ENCODE measurements at regions not wholly inside any gene's neighbourhood (a gene's known extent, or its start where the extent isn't known, plus 50 kb on each side); places are given as distances from the start of the nearest gene placed in this dataset.
A peak's percentile ranks its signal among the peaks of the same experiment; 100 is the strongest.

DNA sequence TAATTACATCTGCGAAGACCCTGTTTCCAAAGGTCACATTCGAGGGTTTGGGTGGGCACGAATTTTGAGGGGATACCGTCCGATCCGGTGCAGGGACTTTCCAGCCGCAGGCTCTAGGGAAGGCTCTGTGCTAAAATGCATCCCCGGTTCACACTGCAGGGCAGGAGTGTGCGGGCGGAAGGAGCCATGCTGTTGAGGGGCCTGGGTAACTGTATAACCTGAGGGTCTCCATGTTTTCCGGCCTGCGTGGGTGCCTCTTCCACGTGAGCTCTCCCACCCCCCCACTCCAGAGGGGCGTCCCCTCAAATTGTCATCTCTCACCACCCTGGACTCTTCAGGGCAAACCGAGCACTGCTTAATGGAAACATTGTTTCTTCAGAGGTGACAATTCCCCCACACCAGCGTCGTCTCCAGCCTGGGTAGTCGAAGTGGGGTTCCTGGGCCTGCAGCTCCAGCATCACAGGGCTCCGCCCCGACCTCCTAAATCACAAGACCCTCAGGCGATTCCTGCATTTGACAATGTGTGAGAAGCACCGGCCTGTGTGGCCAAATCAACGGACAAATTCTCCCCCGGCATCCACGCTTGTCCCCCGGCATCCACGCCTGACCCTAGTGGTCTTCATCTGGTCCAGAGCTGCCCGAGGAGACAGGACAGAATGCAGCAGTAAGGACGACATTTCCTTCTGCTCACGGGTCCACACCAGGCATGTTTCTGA, 51.2 kb downstream of the FOXL3 start:
- no peak for DNase-seq

DNA sequence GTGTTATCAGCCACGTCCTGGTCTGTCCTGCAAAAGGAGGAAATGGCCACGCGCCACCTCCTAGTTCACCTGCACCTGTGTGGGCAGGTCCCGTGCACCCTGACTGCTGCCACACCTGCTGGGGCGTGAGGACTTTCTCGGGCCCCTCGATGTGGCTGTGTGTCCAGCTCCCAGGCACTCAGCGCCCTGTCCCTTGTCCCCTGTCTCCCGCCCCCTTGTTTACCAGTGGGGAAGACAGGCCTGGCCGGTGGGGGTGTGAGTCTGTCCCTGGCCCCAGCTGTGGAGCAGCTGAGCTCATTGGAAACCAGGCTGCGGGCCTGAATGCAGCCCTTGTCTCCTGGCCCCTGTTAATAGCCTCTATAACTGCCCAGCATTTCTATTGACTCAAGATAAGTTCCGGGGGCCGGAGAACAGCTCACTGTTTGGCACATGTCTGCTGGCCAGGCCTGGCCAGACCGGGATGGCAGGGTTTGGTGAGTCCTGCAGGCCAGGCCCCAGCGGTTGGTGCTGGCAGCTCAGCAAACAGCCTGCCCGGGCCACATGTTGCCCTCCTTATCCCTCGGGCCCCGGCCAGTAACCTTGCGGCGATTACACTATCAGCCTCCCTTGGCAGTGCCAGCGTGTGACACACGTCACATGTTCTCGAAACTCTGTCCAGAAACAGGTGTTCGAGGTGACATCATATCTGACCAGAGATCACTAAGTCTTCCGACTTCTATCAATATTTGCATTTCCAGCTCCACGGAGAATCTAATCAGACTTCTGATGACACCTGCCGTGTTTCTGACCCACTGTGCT, 52.1 kb downstream of the FOXL3 start:
- no peak for DNase-seq

DNA sequence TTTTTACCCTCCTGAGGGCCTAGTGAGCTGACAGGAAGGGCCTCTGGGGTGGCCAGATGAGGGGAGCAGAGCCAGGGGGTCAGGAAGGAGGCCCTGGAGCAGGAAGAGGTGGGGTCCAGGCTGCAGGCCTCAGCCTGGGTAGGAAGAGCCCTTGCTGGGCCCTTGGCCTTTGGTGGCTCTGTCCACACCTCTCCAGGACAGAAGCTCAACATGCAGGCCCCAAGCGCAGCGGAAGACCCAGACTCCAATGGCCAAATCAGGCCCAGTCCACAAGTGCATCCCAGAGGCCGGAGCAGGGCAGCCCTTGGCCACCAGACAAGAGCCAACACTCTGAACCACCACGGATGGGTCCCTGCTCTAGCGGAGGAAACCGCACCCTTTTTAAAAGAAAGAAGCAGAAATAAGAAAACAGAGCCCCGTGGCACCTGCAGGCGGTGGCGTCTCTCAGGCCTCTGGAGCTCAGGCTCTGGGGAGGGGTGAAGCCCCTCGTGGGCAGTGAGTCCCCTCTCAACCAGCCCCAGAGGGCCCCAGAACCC, 52.8 kb downstream of the FOXL3 start:
- DNase-seq: no peak

DNA sequence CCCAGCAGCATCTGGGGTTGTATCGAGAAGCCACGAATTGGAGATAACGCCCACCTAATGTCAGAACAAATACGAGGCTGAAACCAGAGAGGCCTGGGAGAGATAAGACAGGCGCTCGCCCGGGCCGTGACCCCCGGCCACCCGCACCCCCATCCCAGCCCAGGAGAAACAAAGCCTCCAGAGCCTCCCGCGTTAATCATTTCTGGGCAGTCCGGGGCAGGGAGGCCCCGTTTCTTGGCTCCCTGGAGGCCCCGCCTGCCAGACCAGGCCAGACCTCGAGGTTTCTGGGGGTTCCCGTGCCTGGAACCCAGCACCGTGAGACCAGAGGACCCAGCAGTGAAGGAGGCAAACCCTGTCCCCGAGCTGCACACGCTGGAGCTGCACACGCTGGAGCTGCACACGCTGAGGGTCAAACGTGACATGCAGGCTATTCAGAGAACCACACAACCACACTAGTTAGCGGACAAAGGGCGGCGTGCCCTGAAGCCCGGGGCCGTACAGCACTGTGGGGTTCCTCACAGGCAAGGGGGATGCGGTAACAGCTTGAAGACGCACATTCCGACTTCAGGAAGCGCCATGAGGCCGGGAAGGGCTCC, 53.4 kb downstream of the FOXL3 start:
- DNase-seq: no peak

DNA sequence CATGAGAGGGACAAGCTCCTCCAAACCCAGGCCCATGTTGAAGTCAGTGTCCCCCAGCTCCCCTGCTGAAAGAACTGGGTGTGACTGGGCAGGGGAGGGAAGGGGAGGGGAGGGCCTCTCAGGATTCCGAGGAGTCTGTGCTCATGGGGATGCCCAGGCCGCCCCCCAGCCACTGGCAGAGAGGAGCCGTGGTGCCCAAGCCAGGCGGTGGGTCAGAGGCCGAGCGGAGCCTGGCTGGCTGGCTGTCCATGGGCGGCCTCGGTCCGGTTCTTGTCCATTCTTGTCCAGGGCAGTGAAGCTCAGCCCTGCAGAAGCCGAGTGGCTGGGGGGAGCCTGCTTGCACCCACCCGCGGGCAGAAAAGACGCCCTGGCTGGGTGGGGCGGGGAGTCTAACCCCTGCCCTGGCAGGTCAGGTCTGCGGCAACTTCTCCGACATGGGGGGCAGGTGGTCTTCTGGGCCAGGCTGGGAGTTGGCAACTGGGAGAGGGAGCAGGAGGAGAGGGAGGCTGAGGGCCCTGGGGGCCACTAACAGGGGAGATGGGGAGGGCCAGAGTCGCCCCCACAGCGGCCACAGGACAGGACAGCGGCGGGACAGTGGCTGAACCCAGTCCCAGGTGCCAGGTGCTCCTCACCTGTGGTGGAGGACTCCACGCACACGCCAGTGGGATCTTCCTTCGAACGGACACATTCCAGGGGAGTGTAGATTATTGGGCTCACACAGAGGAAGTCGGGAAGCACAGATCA, 54.1 kb downstream of the FOXL3 start:
- DNase-seq: no peak

DNA sequence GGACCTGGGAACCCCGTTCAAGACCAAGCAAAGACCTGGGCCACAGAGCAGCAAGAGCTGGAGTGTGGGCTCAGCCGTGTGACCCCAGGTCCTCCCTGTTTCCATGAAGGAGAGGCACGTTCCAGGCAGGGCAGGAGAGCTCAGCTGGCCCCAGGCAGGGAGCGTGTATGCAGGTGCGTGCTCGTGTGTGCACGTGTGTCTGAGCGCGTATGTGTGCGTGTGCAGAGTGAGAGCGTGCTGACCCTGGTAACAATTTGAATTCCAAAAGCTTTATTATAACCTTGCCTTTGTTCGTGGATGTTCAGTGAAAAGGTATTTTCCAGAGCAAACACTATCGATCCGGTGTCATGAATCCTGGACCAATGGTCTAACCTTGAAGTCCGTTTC, 54.6 kb downstream of the FOXL3 start:
- no peak for DNase-seq

DNA sequence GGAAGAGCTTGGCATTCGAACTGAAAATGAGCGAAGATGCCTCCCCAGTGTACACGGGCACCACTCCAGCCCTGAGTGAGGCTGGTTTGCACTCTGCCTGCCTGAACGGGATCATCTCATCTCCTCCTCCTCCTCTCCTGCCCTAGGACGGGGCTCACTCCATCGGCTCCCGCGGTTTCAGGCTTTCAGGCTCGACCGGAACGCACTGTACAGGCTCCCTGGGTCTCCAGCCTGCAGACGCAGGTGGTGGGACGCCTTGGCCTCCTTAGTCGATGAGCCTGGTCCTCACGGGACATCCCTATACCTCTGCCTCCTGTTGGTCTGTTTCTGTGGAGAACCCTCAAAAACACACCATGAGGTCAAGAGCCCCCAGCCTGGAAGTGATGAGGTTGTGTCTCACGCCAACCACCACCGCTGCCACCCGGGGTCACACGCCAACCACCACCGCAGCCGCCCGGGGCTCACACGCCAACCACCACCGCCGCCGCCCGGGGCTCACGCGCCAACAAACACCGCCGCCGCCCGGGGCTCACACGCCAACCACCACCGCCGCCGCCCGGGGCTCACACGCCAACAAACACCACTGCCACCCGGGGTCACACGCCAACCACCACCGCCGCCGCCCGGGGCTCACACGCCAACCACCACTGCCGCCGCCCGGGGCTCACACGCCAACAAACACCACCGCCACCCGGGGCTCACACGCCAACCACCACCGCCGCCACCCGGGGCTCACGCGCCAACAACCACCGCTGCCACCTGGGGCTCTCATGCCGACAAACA, 56.3 kb downstream of the FOXL3 start:
- DNase-seq: no peak

DNA sequence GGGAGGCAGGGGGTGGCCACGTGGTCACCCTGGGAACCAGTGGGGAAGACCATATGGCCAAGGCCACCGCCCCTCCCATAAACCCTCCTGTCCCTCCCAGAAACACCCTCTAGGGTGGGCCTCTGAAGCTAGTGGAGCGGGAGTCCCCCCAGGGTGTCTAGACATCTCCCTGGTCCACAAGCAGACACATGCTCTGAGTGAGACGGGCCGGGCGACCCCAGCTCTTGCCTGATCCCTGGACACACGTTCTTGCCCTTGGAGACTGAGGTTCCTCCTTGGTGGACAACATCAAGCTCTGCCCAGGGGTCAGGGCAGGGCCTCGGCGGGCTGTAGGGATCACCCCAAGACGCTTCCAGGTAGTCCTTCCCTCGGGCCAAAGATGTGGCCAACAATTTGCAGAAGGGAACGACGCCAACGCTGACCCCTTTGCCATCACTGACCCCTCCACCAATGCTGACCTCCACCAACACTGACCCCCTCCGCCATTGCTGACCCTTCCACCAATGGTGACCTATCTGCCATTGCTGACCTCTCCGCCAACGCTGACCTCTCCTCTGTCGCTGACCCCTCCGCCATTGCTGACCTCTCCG, 57.1 kb downstream of the FOXL3 start:
- no peak for DNase-seq

DNA sequence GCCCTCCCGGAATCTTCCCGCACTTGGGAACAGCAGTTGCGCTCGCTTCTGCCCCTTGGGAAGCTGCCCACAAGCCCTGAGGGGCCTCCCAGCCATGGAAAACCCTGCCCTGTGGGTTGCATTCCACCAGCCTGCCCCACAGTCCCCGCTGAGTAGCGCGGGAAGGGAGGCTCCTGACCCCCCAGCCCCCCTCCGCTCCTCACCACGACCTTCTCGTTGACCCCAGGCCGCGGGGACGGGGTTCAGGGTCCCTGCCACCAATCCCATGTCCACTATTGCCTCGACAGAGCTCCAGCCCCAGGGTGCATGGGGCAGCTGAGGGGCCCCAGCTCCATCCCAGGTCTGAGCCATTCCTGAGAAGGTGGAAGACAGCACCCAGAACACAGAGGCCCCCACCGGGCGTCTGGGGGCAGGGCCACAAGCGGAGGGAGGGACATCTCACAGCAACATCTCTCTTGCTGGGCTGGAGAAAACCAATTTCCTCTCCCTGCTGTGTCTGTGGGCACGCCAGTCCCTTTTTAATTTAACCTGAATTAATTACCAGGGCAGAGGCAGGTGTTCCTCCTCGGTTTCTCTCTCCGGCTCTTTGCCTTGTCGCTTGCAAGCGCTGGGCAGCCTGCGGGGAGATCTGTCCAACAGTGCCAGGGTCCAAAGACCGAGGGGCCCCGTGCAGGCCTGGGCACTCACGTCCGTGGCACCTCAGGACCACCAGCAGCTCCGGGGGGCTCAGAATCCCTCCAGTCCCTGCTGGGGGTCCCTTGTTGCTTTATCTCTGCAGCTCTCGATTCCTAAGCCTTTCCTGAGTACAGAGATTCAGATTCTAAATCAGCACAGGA, 57.9 kb downstream of the FOXL3 start:
- DNase-seq: no peak

DNA sequence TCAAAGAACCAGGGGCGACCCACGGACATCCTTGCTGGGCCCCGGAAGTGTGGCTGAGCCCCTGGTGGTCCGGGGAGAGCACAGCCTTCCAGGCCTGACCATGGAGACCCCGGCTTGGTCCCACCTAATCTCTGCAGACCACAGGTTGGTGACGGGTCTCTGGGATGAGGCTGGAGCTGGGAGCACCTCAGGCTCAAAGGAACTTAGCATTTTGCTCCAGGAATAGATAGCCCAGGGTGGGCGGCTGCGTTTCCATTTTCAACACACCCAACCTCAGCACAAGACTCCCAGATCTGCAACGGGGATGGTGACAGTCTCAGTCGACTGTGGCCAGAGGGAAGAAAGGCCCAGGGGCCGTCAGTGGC, 58.5 kb downstream of the FOXL3 start:
- DNase-seq: no peak

DNA sequence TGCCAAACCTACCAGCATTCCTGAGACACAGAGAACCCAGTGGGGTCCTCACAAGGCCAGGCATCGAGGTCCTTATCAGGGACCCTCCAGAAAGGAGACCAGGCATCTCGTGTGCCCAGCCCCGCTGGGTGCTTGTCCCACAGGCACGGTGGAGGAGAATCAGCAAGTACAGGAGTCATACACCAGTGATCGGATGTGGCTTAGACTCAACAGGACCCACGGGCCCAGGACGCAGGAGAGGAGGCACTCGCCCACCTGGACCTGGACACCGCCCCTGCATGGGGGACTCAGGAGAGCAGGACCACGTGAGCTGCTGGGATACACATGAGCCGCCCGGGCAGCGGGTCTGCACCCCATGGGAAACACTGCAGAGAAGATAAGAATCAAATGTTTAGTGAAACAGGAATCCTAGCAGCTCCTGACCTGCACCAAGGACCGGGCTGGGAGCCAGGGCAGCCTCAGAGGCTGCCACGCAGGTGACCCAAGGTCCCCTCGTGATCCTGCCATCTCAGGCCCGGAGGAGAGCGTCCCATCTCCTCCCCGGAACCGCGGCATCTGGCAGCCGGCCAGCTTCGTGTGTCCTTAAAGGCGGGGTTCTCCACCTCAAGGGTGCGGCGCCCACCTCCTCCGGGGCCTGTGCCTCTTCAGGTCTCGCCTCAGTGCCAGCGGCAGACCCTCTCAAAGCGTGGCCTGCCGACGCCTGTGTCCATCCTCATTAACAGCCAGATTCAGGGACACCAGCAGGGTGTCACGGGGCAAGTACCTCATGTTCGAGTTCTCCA, 59.2 kb downstream of the FOXL3 start:
- no peak for DNase-seq

DNA sequence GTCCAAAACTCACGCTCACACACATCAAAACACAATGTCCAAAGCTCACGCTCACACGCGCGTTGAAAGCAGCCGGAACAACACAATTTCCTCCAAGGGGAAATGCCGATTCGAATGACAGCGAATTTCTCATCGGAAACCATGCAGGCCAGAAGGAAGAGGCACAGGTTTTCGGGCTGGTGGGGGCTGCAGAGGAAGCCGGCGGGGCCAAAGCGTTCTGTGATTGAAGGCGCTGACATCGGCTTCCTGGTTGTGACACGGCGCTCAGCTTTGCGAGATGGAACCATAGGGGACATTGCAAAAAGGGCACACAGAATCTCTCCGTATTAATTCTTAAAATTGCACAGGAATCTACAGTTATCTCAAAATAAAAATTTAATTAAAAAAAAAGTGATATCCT, 61.3 kb downstream of the FOXL3 start:
- peak; percentile 62 for DNase-seq

DNA sequence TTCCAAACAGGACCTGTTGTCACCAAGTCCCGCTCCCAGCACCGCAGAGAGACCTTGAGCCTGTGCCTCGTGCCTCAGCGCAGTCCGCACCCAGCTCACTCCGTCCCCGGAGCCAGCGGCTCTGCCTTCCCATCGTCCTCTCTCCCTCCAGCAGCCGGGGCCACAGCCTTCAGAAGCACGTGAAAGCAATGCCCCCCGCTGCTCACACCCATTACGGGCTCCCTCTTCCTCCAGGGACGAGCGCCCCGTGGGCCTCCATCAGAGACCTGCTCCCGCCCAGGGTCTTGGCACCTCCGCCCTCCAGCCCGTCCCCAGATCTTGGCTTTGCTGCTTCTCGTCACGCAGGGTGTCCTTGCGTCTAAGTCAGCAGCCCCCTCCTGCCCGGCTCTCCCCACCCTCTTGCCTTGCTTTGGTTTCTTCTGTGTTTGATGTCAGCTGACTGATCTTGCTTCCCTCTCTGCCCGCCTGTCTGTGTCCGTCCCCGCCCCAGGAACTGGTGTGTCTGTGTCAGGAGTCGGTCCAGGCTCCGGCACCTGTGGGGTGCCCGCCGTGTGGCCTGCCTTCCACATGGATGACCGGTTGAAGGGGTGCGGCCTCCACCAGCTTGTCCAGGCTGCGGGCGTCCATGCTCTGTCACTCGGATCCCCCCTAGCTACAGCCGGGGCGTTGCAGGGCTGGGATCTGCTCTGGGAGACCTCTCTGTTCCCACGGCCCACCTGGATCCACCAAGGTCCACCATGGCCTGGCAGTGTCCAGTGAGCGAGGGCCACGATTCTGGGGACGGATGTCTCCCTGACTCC, 61.9 kb downstream of the FOXL3 start:
- DNase-seq: no peak

DNA sequence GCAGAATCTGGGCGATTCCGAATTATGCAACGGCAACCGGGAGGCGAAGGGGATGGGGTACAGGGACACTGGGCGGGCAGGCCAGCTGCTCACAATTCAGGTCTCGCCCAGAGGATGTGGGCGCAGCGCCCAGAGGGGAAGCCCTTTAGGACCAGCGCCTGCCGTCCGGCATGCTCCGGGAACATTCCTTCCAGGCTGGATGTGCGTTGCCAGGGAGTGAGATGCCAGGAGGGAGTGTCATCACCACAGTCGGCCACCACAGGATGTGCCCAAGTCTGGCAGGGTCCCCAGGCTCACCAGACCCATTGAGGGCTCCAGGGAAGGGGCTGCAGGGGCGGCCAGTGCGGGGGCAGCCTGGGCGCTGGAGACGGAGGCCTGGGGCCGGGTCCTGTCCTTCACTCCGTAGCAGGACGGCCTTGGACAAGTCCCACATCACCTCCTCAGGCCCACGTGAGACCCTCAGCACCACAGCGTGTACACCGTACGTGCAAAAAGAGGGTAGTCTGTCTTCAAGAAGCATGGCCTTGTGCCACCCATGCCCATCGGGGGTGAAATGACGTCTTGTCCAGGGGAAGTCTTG, 63.9 kb downstream of the FOXL3 start:
- no peak for DNase-seq

DNA sequence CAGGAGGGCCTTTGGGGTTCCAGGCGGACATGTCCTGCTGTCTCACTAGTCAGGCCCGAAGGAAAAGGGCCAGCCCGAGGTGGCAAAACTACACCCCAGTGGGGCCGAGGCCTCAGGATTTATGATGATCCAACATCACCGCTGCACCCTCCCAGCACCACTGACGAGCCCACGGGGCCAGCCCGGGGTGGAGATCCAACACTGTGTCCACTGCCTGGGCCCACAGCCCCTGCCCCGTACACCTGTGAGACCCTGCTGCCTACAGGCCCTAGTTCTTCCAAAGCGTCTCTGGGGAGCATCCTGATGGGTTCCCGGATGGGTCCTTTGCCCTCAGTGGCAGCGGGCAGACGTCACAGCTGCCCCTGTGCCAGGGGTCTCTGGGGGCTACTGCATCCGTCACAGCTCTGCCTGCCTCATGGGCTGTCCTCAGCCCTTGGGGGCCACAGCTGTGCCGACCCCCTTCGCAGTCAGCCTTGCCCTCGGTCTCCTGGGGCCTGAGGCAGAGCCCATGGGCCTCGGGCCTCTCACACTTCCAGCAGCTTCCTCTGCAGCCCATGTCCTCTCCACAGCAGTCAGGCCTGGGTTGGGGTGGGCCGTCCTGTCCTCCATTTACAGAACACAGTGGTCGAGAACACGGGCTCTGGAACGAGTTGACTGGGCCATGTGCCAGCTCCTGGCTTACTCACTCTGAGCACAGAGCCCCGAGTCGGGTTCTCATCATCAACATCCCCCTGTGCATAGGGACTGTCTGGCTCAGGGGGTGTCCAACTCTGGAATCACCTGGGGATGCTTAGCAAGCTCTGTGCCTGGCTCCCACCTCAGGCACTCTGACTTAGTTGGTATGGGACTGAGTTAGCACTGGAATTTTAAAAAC, 64.9 kb downstream of the FOXL3 start:
- no peak for DNase-seq

DNA sequence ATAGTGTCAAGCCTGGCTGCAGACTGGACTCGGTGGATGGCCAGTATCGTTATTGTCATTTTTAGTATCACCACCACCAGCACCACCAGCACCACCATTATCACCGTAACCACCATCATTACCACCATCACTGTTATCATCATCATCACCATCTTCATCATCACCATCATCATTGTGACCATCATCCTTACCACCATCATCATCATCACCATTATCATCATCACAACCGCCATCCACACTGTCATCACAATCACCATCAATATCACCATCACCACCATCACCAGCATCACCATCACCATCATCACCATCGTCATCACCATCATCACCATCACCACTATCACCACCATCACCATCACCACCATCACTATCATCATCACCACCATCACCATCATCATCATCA, 65.6 kb downstream of the FOXL3 start:
- DNase-seq: no peak

DNA sequence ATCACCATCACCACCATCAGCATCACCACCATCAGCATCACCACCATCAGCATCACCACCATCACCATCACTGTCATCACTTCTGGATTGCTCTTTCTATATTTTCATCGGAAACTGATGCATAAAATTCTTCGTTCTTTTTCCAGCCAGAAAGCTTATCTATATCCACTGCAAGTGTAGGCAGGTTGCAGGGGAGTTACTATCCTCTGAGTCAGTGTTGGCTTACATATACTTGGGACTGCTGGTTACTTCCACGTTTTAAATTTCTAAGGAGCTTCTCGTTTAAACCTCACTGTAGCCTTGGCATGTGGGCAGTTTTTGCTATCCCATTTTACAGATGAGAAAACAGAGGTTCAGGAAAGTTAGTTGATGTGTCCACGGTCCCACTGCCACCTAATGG, 66.1 kb downstream of the FOXL3 start:
- no peak for DNase-seq

Measured in activated CD4-positive, alpha-beta T cell treated with anti-CD3 and anti-CD28 coated beads, Interleukin-2, amount 50 U/mL, for 16 hours (primary cell).